Prostate gland (tissue), 2 donors: ENCODE measurements at regions not wholly inside any gene's neighbourhood (a gene's known extent, or its start where the extent isn't known, plus 50 kb on each side); places are given as distances from the start of the nearest gene placed in this dataset.

Experiments
- DNase-seq: peaks from one replicate; pipeline ENCODE4 v3.0.0-alpha.2; 2019; ENCODE audit warnings: low spot score
- H3K27ac ChIP-seq, 2 donors: fragments of 200-600 bp; sonication (generic); 2 replicates each; pipeline ENCODE4 v1.5.1; 2017 to 2019
- H3K27me3 ChIP-seq: fragments of 200-600 bp; sonication (generic); replicated peaks from 2 replicates; pipeline ENCODE4 v1.5.1; 2019; ENCODE audit not compliant: insufficient read depth
- H3K36me3 ChIP-seq, 2 donors: fragments of 200-600 bp; sonication (generic); 1 replicate in 1 of 2; 2 replicates in 1 of 2; pipeline versions ENCODE4 v1.5.1 to v1.8.1; 2017 to 2019
- H3K4me1 ChIP-seq: fragments of 200-600 bp; sonication (generic); replicated peaks from 2 replicates; pipeline ENCODE4 v1.5.1; 2019
- H3K4me3 ChIP-seq, 2 donors: fragments of 200-600 bp; sonication (generic); 2 replicates each; pipeline ENCODE4 v1.5.1; 2017 to 2019
- H3K9me3 ChIP-seq: fragments of 200-600 bp; sonication (generic); 2 replicates; pipeline ENCODE4 v1.5.1; 2017
- CTCF ChIP-seq, 4 experiments: fragments of 200-600 bp in 2 of 4; fragments of 450-650 bp in 2 of 4; sonication (generic) in 2 of 4; IDR thresholded peaks; 1 replicate in 3 of 4; 2 replicates in 1 of 4; pipeline ENCODE4 v1.5.1; 2016 to 2019; ENCODE audit warnings: antibody characterized with exemption in 4 of 4, mild to moderate bottlenecking in 2 of 4, moderate library complexity in 2 of 4
- POLR2A ChIP-seq: fragments of 450-650 bp; IDR thresholded peaks from one replicate; pipeline ENCODE4 v1.6.1; 2016; ENCODE audit warnings: antibody characterized with exemption, mild to moderate bottlenecking
- POLR2AphosphoS5 ChIP-seq: sonication (generic); formaldehyde crosslinking; IDR thresholded peaks from one replicate; pipeline ENCODE4 v1.6.1; 2017; ENCODE audit warnings: antibody characterized with exemption
- WGBS: methylation state at CpG from one replicate; pipeline ENCODE4 v1.1.5; 2018; 5-methylcytosine and 5-hydroxymethylcytosine counted together
- intact Hi-C: fragments of 100-400 bp; cut with DNase I; formaldehyde crosslinking; loops from one replicate; pipeline ENCODE4 v1.14.2; 2022

DNA sequence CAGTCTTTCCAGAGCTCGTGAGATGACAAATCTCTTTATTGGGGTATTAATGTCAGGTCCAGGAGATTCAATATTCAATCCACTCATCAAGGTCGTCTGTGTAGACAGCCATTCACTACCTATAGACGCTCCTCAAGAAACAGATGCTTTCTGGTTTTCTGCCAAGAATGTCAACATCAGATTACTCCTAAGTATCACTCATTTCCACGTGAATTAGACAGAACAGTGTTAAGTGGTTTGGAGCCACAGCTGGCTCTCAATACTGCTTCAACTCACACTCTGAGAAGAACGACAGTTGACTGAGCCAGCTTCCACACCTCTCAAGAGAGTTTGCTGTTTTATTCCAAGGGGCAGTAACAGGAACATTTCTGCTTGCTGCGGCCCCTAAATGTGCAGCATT lies 113.5 kb upstream of the NEDD4L start:
- H3K9me3 ChIP-seq, result no peaks in the 10 kb centered on the region
- no peak overlapping the region for H3K27ac ChIP-seq
- no peaks in the 10 kb centered on the region for H3K4me1 ChIP-seq
- WGBS, result 52% methylated on average over 6 of the region's 6 CpGs
- H3K4me3 ChIP-seq, result no peak overlapping the region
- H3K27me3 ChIP-seq, result no peaks in the 10 kb centered on the region
- no peak for TF ChIP-seq POLR2AphosphoS5
- no peak for TF ChIP-seq CTCF (IDR thresholded peaks at IDR 0.05)
- no peak for TF ChIP-seq POLR2A
- DNase-seq, result no peak
- H3K36me3 ChIP-seq, result no peaks in the 10 kb centered on the region
- intact Hi-C loops, result no loop called here

GRCh38 chr18:57929922-57930321 lies 114.1 kb upstream of the NEDD4L start:
- no peak for DNase-seq
- Histone ChIP-seq H3K4me1 (no peaks in the 10 kb centered on the region), H3K27ac (no peak overlapping the region), H3K36me3 (no peaks in the 10 kb centered on the region), H3K27me3 (no peaks in the 10 kb centered on the region), H3K4me3 (no peak overlapping the region), H3K9me3 (no peaks in the 10 kb centered on the region)
- intact Hi-C loops, result no loop called here
- TF ChIP-seq POLR2A (no peak), CTCF (IDR thresholded peaks at IDR 0.05) (no peak), POLR2AphosphoS5 (no peak)
- 86% methylated on average over 4 of the region's 4 CpGs for WGBS

DNA sequence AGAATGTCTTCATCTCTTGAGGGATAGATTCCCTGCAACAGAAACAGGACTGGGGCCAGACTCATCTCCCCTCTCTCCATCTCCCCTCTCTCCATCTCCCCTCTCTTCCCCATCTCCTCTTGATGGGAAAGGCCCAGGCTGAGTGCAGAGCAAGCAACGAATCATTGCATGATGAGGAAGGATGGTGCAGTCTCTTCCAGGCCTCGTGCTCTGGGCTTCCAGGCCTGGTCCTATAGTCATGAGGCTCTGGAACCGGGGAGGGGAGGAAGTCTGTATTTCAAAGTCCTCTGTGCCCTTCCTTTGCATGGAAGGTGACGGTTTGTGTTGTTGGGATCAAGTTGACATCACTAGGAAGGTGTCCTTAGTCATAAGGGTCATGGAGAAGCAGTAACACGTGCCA lies 115.6 kb upstream of the NEDD4L start:
- intact Hi-C loops, result no loop called here
- no peaks in the 10 kb centered on the region for H3K4me1 ChIP-seq
- TF ChIP-seq POLR2A (no peak), CTCF (IDR thresholded peaks at IDR 0.05) (no peak), POLR2AphosphoS5 (no peak)
- H3K27ac ChIP-seq, result no peak overlapping the region
- H3K27me3 ChIP-seq, result no peaks in the 10 kb centered on the region
- H3K36me3 ChIP-seq, result no peaks in the 10 kb centered on the region
- DNase-seq, result no peak
- WGBS, result 91% methylated on average over 5 of the region's 5 CpGs
- H3K9me3 ChIP-seq, result no peaks in the 10 kb centered on the region
- H3K4me3 ChIP-seq, result no peak overlapping the region

DNA sequence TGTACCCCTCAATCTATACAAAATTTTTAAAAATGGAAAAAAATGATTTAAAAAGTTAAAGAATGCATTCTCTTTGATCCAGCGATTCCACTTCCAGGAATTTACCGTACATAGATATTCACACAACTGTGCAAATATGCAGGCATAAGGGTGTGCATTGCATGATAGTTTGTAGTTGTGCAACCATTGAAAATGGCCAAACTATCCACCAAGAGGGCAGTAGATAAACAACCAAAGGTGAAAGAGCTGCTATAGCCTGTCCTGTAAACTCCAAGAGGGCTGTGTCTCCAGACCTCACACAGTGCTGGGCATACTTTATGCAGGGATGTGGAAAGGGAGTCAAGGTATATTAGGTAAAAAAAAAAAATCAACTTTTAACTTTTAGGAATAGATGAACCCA lies 116.5 kb upstream of the NEDD4L start:
- no peak for DNase-seq
- WGBS, result 88% methylated on average over 2 of the region's 2 CpGs

More for the DNA sequence above, 116.5 kb upstream of the NEDD4L start:
- Histone ChIP-seq H3K27ac (no peak overlapping the region), H3K9me3 (no peaks in the 10 kb centered on the region), H3K4me1 (no peaks in the 10 kb centered on the region), H3K27me3 (no peaks in the 10 kb centered on the region), H3K36me3 (no peaks in the 10 kb centered on the region), H3K4me3 (no peak overlapping the region)
- intact Hi-C loops, result no loop called here
- TF ChIP-seq CTCF (IDR thresholded peaks at IDR 0.05) (no peak), POLR2AphosphoS5 (no peak), POLR2A (no peak)
